ENCODE measurements at regions not wholly inside any gene's neighbourhood (a gene's known extent, or its start where the extent isn't known, plus 50 kb on each side); places are given as distances from the start of the nearest gene placed in this dataset.

GRCh38 chr4:57320217-57320616 is 210.0 kb upstream of the IGFBP7 start:
- TF ChIP-seq, protein P1, sequence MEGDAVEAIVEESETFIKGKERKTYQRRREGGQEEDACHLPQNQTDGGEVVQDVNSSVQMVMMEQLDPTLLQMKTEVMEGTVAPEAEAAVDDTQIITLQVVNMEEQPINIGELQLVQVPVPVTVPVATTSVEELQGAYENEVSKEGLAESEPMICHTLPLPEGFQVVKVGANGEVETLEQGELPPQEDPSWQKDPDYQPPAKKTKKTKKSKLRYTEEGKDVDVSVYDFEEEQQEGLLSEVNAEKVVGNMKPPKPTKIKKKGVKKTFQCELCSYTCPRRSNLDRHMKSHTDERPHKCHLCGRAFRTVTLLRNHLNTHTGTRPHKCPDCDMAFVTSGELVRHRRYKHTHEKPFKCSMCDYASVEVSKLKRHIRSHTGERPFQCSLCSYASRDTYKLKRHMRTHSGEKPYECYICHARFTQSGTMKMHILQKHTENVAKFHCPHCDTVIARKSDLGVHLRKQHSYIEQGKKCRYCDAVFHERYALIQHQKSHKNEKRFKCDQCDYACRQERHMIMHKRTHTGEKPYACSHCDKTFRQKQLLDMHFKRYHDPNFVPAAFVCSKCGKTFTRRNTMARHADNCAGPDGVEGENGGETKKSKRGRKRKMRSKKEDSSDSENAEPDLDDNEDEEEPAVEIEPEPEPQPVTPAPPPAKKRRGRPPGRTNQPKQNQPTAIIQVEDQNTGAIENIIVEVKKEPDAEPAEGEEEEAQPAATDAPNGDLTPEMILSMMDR (IDR thresholded peaks at IDR 0.05; ENCODE audit: low read depth, low read length, poor library complexity, severe bottlenecking): no peak
- TF ChIP-seq EZH2phosphoT487 (IDR thresholded peaks at IDR 0.05; ENCODE audit: borderline replicate concordance, low read length): no peak

All from DOHH2 (cell line).